Type B pancreatic cell (in vitro differentiated cells): ENCODE measurements at regions not wholly inside any gene's neighbourhood (a gene's known extent, or its start where the extent isn't known, plus 50 kb on each side); places are given as distances from the start of the nearest gene placed in this dataset.
A peak's percentile ranks its signal among the peaks of the same experiment; 100 is the strongest.

ENCODE experiments used
- DNase-seq: peaks from one replicate; pipeline ENCODE4 v3.0.0; 2021; ENCODE audit warnings: mixed read lengths; ENCODE audit not compliant: unreplicated experiment; ENCODE audit errors: extremely low spot score
- H3K27ac Mint-ChIP-seq: 2 replicates; pipeline ENCODE4 v1.8.0; 2021; ENCODE audit warnings: mild to moderate bottlenecking, mixed read lengths
- H3K27me3 Mint-ChIP-seq: 2 replicates; pipeline ENCODE4 v1.8.0; 2021; ENCODE audit warnings: mixed read lengths
- H3K36me3 Mint-ChIP-seq: 2 replicates; pipeline ENCODE4 v1.8.0; 2021; ENCODE audit warnings: mixed read lengths
- H3K4me1 Mint-ChIP-seq: one replicate; pipeline ENCODE4 v1.8.0; 2021; ENCODE audit warnings: mixed read lengths; ENCODE audit not compliant: unreplicated experiment
- H3K4me3 Mint-ChIP-seq: 2 replicates; pipeline ENCODE4 v1.8.0; 2021; ENCODE audit warnings: mild to moderate bottlenecking, mixed read lengths
- H3K9me3 Mint-ChIP-seq: 2 replicates; pipeline ENCODE4 v1.8.0; 2021; ENCODE audit warnings: mixed read lengths
- CTCF ChIP-seq: fragments of 200-600 bp; sonication (generic); conservative IDR thresholded peaks from 2 replicates; pipeline ENCODE4 v1.5.0; 2021; ENCODE audit warnings: antibody characterized with exemption, mild to moderate bottlenecking

DNA sequence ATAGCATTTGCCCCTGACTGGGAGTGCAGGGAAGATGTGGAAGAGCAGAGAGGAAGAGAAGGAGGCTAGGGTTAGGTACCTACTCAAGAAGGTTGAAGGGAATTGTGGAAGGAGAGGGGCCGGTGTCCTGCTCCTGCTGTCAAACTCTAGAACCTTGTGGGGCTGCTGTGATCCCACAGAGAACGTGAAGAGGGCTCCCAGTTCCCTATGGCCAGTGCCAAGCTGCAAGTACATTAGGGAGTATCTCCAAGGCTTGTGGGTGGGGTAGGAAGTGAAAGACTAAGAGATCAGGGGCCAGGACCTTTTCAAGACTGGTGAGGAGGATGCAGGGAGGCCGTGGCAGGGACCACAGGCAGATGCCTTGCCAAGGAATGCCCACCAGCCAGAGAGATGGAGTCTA lies 263.4 kb downstream of the CDH26 start:
- Mint-ChIP-seq H3K9me3 (no peaks in the 10 kb centered on the region), H3K27me3 (peaks cover 23% of the 10 kb centered on the region), H3K27ac (no peak overlapping the region), H3K4me3 (no peak overlapping the region), H3K4me1 (no peaks in the 10 kb centered on the region), H3K36me3 (no peaks in the 10 kb centered on the region)
- DNase-seq, result no peak
- TF ChIP-seq CTCF, result no peak

- Mint-ChIP-seq H3K36me3 (no peaks in the 10 kb centered on the region), H3K27ac (no peak overlapping the region), H3K9me3 (no peaks in the 10 kb centered on the region), H3K4me1 (no peaks in the 10 kb centered on the region), H3K27me3 (peaks cover 18% of the 10 kb centered on the region), H3K4me3 (no peak overlapping the region)
- TF ChIP-seq CTCF, result no peak
- peak; percentile 51 for DNase-seq
Observed at GRCh38 chr20:60222497-60222896, 264.3 kb downstream of the CDH26 start.

DNA sequence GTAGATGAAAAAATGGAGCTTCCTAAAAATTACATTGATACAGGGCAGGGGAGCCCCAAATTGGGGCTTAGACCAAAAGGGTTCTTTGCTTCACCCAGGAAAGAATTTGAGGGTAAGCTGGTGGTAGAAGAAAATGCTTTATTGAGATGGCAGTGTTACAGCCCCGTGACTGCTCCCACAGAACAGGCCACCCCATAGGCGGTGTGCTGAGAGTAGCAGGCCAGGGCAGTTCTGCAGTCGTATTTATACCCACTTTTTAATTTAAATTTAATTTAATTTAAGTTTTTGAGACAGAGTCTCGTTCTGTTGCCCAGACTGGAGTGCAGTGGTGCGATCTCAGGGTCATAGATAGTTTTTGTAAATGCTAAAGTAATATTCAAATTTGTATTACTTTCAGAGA lies 265.0 kb downstream of the CDH26 start:
- TF ChIP-seq CTCF, result no peak
- no peak for DNase-seq
- Mint-ChIP-seq H3K27me3 (peaks cover 18% of the 10 kb centered on the region), H3K27ac (no peak overlapping the region), H3K4me3 (no peak overlapping the region), H3K36me3 (no peaks in the 10 kb centered on the region), H3K9me3 (no peaks in the 10 kb centered on the region), H3K4me1 (no peaks in the 10 kb centered on the region)

- Mint-ChIP-seq H3K27me3 (peaks cover 12% of the 10 kb centered on the region), H3K27ac (no peak overlapping the region), H3K36me3 (no peaks in the 10 kb centered on the region), H3K4me3 (no peak overlapping the region), H3K4me1 (no peaks in the 10 kb centered on the region), H3K9me3 (no peaks in the 10 kb centered on the region)
- TF ChIP-seq CTCF, result peak; percentile 73
- no peak for DNase-seq
Observed at GRCh38 chr20:60224914-60225313, 266.7 kb downstream of the CDH26 start.

DNA sequence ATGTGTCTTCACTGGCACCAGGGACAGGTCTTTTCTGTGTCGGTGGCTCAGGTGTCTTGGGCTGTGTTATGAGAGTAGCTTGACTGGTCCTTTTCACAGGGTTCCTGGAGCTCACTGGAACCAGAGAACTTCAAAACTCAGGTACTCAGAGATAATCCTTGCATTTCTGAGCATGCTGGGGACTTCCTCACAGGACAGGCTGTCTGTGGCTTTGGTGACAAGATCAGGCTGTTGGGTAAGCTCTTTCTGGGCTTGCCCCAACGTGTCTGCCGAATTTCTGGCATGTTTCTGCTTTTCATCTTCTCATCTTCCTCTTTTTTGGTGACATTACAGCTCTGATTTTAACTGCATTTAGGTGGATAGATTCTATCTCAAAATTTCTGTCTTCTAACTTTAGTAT lies 270.0 kb downstream of the CDH26 start:
- H3K36me3 Mint-ChIP-seq, result no peaks in the 10 kb centered on the region
- peaks cover 5% of the 10 kb centered on the region for H3K27me3 Mint-ChIP-seq
- no peaks in the 10 kb centered on the region for H3K4me1 Mint-ChIP-seq
- H3K27ac Mint-ChIP-seq, result no peak overlapping the region
- no peak for DNase-seq
- H3K9me3 Mint-ChIP-seq, result no peaks in the 10 kb centered on the region
- no peak for TF ChIP-seq CTCF
- no peak overlapping the region for H3K4me3 Mint-ChIP-seq

GRCh38 chr20:60232380-60232779 lies 274.2 kb downstream of the CDH26 start:
- no peak for TF ChIP-seq CTCF
- H3K27ac Mint-ChIP-seq, result no peak overlapping the region
- no peaks in the 10 kb centered on the region for H3K9me3 Mint-ChIP-seq
- H3K4me1 Mint-ChIP-seq, result no peaks in the 10 kb centered on the region
- peaks cover 36% of the 10 kb centered on the region for H3K27me3 Mint-ChIP-seq
- no peaks in the 10 kb centered on the region for H3K36me3 Mint-ChIP-seq
- DNase-seq, result peak; percentile 22
- H3K4me3 Mint-ChIP-seq, result no peak overlapping the region
